Neural cell (in vitro differentiated cells): ENCODE measurements at regions not wholly inside any gene's neighbourhood (a gene's known extent, or its start where the extent isn't known, plus 50 kb on each side); places are given as distances from the start of the nearest gene placed in this dataset.

Experiments
- H2AFZ ChIP-seq: fragments of 200-600, 300-800 bp; sonication (generic), shearing (Covaris generic); 2 replicates; pipeline ENCODE4 v1.6.0; 2014; ENCODE audit warnings: low read depth, mild to moderate bottlenecking, antibody characterized with exemption, low read length, moderate library complexity
- H3F3A ChIP-seq: fragments of 200-600 bp; shearing (Covaris generic); 2 replicates; pipeline ENCODE4 v1.6.1; 2016; ENCODE audit warnings: mild to moderate bottlenecking, moderate library complexity, mixed read lengths, antibody characterized with exemption, low read length; ENCODE audit not compliant: insufficient read depth, poor library complexity, severe bottlenecking
- H3K27ac ChIP-seq: fragments of 200-600, 300-800 bp; sonication (generic), shearing (Covaris generic); 2 replicates; pipeline ENCODE4 v1.5.1; 2014; ENCODE audit warnings: mild to moderate bottlenecking, low read length, moderate library complexity
- H3K27me3 ChIP-seq: fragments of 300-800, 200-600 bp; sonication (generic), shearing (Covaris generic); 2 replicates; pipeline ENCODE4 v1.6.0; 2014; ENCODE audit warnings: mild to moderate bottlenecking, low read depth, low read length, moderate library complexity; ENCODE audit not compliant: insufficient read depth
- H3K36me3 ChIP-seq: fragments of 300-800, 200-600 bp; sonication (generic), shearing (Covaris generic); 2 replicates; pipeline ENCODE4 v1.5.1; 2014; ENCODE audit warnings: mild to moderate bottlenecking, antibody characterized with exemption, low read length, moderate library complexity; ENCODE audit not compliant: insufficient read depth
- H3K4me2 ChIP-seq: fragments of 300-800, 200-600 bp; sonication (generic), shearing (Covaris generic); 2 replicates; pipeline ENCODE4 v1.6.0; 2014; ENCODE audit warnings: mild to moderate bottlenecking, low read length
- H3K4me3 ChIP-seq: fragments of 300-800, 200-600 bp; sonication (generic), shearing (Covaris generic); 2 replicates; pipeline ENCODE4 v1.5.1; 2014; ENCODE audit warnings: mild to moderate bottlenecking, low read length, moderate library complexity
- H3K79me2 ChIP-seq: fragments of 200-600 bp; shearing (Covaris generic); replicated peaks from 2 replicates; pipeline ENCODE4 v1.6.0; 2014; ENCODE audit warnings: mild to moderate bottlenecking, low read length, moderate library complexity; ENCODE audit not compliant: insufficient read depth
- H3K9ac ChIP-seq: fragments of 300-800, 200-600 bp; sonication (generic), shearing (Covaris generic); 2 replicates; pipeline ENCODE4 v1.6.1; 2016; ENCODE audit warnings: mild to moderate bottlenecking, low read length, mixed read lengths
- H3K9me2 ChIP-seq: fragments of 200-600 bp; shearing (Covaris generic); 2 replicates; pipeline ENCODE4 v1.6.1; 2016; ENCODE audit warnings: mild to moderate bottlenecking, low read length, mixed read lengths; ENCODE audit not compliant: insufficient read depth
- H3K9me3 ChIP-seq: fragments of 200-600, 300-800 bp; sonication (generic), shearing (Covaris generic); 2 replicates; pipeline ENCODE4 v1.6.1; 2016; ENCODE audit warnings: mild to moderate bottlenecking, mixed run types, low read length, moderate library complexity, mixed read lengths
- H4K20me1 ChIP-seq: fragments of 200-600 bp; shearing (Covaris generic); 2 replicates; pipeline ENCODE4 v1.6.1; 2016; ENCODE audit warnings: mild to moderate bottlenecking, mixed run types; ENCODE audit not compliant: insufficient read depth
- CTCF ChIP-seq: fragments of 450-650 bp; IDR thresholded peaks from 2 replicates; pipeline ENCODE4 v1.5.1; 2014; ENCODE audit warnings: antibody characterized with exemption, mild to moderate bottlenecking, moderate library complexity; ENCODE audit not compliant: poor library complexity, severe bottlenecking
- EP300 ChIP-seq: fragments of 450-650 bp; conservative IDR thresholded peaks from 2 replicates; pipeline ENCODE4 v1.6.1; 2014; ENCODE audit warnings: antibody characterized with exemption, mild to moderate bottlenecking, moderate library complexity; ENCODE audit not compliant: poor library complexity, severe bottlenecking
- EZH2 ChIP-seq: fragments of 200-600, 300-800 bp; shearing (Covaris generic), sonication (generic); IDR thresholded peaks from 2 replicates; pipeline ENCODE4 v1.6.1; 2014; ENCODE audit warnings: antibody characterized with exemption, low read length, borderline replicate concordance, mild to moderate bottlenecking; ENCODE audit not compliant: insufficient read depth, poor library complexity, severe bottlenecking
- MXI1 ChIP-seq: fragments of 450-650 bp; conservative IDR thresholded peaks from 2 replicates; pipeline ENCODE4 v1.6.1; 2014; ENCODE audit warnings: antibody characterized with exemption, mild to moderate bottlenecking; ENCODE audit not compliant: poor library complexity, severe bottlenecking
- POLR2AphosphoS5 ChIP-seq: IDR thresholded peaks from 2 replicates; pipeline ENCODE4 v1.6.1; 2012
- RAD21 ChIP-seq: fragments of 450-650 bp; conservative IDR thresholded peaks from 2 replicates; pipeline ENCODE4 v1.6.1; 2014; ENCODE audit warnings: antibody characterized with exemption, mild to moderate bottlenecking, moderate library complexity
- REST ChIP-seq: IDR thresholded peaks from 2 replicates; pipeline ENCODE4 v1.6.1; 2012; ENCODE audit warnings: borderline replicate concordance
- SMC3 ChIP-seq: fragments of 450-650 bp; conservative IDR thresholded peaks from 2 replicates; pipeline ENCODE4 v1.6.1; 2014; ENCODE audit warnings: antibody characterized with exemption, mild to moderate bottlenecking, moderate library complexity; ENCODE audit not compliant: poor library complexity
- TAF1 ChIP-seq: IDR thresholded peaks from 2 replicates; pipeline ENCODE4 v1.6.1; 2012; ENCODE audit warnings: low read depth

GRCh38 chr9:78575081-78575480 is 278.2 kb downstream of the PSAT1 start:
- Histone ChIP-seq H2AFZ (no peak overlapping the region), H3K27ac (no peak overlapping the region), H3K4me3 (no peak overlapping the region), H3K9me2 (no peaks in the 10 kb centered on the region), H3K9me3 (no peaks in the 10 kb centered on the region), H3K36me3 (no peaks in the 10 kb centered on the region), H3F3A (no peaks in the 10 kb centered on the region), H3K4me2 (no peak overlapping the region), H3K9ac (no peak overlapping the region), H3K27me3 (no peaks in the 10 kb centered on the region), H4K20me1 (no peaks in the 10 kb centered on the region), H3K79me2 (no peaks in the 10 kb centered on the region)
- TF ChIP-seq TAF1 (no peak), REST (no peak), SMC3 (no peak), RAD21 (no peak), EP300 (no peak), MXI1 (no peak), EZH2 (no peak), POLR2AphosphoS5 (no peak), CTCF (no peak)

- no peak overlapping the region for H3K4me3 ChIP-seq
- H3K9me3 ChIP-seq = no peaks in the 10 kb centered on the region
- no peaks in the 10 kb centered on the region for H3K9me2 ChIP-seq
- no peaks in the 10 kb centered on the region for H3F3A ChIP-seq
- H3K36me3 ChIP-seq = no peaks in the 10 kb centered on the region
- no peaks in the 10 kb centered on the region for H3K79me2 ChIP-seq
- H3K9ac ChIP-seq = no peak overlapping the region
- H4K20me1 ChIP-seq = no peaks in the 10 kb centered on the region
- H3K4me2 ChIP-seq = no peak overlapping the region
- no peak for TF ChIP-seq TAF1
- no peak for TF ChIP-seq POLR2AphosphoS5
- TF ChIP-seq EP300 = no peak
- no peak for TF ChIP-seq REST
- no peak for TF ChIP-seq EZH2
- no peak for TF ChIP-seq MXI1
- TF ChIP-seq RAD21 = no peak
- no peak for TF ChIP-seq CTCF
- TF ChIP-seq SMC3 = no peak
- no peak overlapping the region for H2AFZ ChIP-seq
- H3K27me3 ChIP-seq = no peaks in the 10 kb centered on the region
- no peak overlapping the region for H3K27ac ChIP-seq
These were observed 278.8 kb downstream of the PSAT1 start for GRCh38 chr9:78575771-78576170.
